ENCODE measurements at regions not wholly inside any gene's neighbourhood (a gene's known extent, or its start where the extent isn't known, plus 50 kb on each side); places are given as distances from the start of the nearest gene placed in this dataset.
"Not testable (repeated sequence)": the region's sequence is repeated elsewhere in the genome, so short reads cannot be mapped to it uniquely, and the experiment has no call there.

- peaks cover 76% of the 10 kb centered on the region for H3K27me3 Mint-ChIP-seq
- H3K36me3 Mint-ChIP-seq (ENCODE audit: low read depth) = no peaks in the 10 kb centered on the region
- H3K9me3 Mint-ChIP-seq = no peaks in the 10 kb centered on the region
- peak overlapping the region; percentile 58 for H3K27ac Mint-ChIP-seq
- H3K4me1 Mint-ChIP-seq (ENCODE audit: low read depth) = peaks cover 25% of the 10 kb centered on the region
- DNase-seq = no peak
- H3K4me3 Mint-ChIP-seq = no peak overlapping the region
Observed at GRCh38 chrX:13487731-13488505, 81.5 kb upstream of the EGFL6 start.

DNA sequence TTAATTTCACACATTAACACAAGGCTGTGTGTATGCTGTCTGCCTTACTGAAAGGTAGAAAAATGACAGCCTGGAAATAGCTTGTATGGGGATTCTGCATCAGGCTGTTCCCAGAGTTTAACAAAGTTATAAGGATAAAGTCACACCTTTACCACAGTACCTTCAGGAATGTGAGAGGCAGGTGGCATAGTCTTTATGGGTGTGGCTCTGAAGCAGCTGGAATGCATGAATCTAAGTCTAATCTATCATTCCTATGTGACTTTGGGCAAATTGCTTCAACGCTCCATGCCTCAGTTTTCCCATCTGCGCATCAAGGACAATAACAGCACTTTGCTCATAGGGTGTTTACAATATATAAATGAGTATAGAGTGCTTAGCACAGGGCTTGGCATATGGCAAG, 84.2 kb upstream of the EGFL6 start:
- DNase-seq = no peak
- Mint-ChIP-seq H3K27ac (no peak overlapping the region), H3K4me3 (no peak overlapping the region), H3K36me3 (ENCODE audit: low read depth) (no peaks in the 10 kb centered on the region), H3K27me3 (peaks cover 82% of the 10 kb centered on the region), H3K9me3 (peaks cover 2% of the 10 kb centered on the region), H3K4me1 (ENCODE audit: low read depth) (peaks cover 25% of the 10 kb centered on the region)

DNA sequence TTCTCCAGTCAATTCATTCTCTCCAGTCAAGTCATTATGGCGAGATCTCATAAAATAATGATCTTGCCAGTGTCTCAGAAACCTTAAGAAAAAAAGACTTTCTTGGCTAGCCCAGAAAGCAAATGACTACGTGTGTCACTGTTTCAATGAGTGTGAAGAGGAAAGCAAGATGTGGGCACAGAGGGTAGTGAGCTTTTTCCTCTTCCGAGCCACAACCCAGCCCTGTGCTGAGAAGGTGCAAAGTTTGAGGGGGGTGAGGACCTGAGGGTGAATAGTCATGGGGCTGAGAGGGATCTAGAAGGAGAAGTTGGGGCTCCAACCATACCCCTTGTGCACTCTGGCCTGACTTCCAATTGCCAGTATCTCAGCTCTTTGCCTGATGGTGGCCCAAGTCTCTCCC, 85.6 kb upstream of the EGFL6 start:
- no peaks in the 10 kb centered on the region for H3K36me3 Mint-ChIP-seq (ENCODE audit: low read depth)
- peaks cover 2% of the 10 kb centered on the region for H3K9me3 Mint-ChIP-seq
- H3K27ac Mint-ChIP-seq = no peak overlapping the region
- peaks cover 83% of the 10 kb centered on the region for H3K27me3 Mint-ChIP-seq
- peaks cover 25% of the 10 kb centered on the region for H3K4me1 Mint-ChIP-seq (ENCODE audit: low read depth)
- DNase-seq = no peak
- no peak overlapping the region for H3K4me3 Mint-ChIP-seq

DNA sequence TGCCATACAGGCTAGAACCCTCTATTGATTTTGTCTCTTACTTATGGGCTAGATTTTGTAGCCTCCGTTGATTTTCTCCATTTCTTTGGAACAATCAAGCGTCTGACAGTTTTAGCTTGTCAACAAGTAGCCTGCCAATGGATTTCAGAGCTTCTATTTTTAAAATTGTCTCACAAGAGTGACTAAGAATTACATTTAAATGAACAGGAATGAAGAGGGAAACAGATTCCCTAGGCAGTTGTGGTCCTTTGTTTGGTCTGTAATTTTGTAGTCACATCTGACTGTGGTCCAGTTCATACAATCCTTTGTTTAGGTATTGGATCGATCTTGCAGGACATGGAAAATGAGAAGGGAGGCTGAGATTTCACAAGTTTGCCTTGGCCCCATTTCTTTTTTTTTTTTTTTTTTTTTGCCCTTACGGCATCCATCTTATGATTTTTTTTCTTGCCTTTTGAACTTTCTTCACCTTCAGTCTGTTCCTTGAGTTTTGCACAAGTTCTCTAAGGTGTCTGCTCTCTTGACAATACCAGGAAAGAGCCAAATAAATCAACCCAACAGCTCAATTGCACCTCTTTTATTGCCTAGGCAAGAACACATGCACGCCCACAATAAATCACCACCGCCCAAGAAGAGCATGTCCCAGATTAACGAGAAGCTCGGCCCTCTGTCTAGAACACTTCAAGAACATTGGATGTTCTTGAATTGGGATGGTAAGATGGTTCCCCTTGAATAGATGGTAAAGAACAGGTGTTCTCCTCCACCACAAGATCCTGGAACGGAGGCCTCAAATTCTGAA, 86.5 kb upstream of the EGFL6 start:
- no peak for DNase-seq
- Mint-ChIP-seq H3K4me3 (no peak overlapping the region), H3K27me3 (peaks cover 83% of the 10 kb centered on the region), H3K27ac (no peak overlapping the region), H3K36me3 (ENCODE audit: low read depth) (no peaks in the 10 kb centered on the region), H3K9me3 (peaks cover 2% of the 10 kb centered on the region), H3K4me1 (ENCODE audit: low read depth) (peaks cover 22% of the 10 kb centered on the region)

DNA sequence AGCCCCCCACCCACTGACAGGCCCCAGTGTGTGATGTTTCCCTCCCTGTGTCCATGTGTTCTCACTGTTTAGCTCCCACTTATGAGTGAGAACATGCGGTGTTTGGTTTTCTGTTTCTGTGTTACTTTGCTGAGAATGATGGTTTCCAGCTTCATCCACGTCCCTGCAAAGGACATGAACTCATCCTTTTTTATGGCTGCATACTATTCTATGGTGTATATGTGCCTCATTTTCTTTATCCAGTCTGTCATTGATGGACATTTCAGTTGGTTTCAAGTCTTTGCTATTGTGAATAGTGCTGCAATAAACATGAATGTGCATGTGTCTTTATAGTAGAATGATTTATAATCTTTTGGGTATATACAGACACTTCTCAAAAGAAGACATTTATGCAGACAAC, 88.6 kb upstream of the EGFL6 start:
- H3K36me3 Mint-ChIP-seq (ENCODE audit: low read depth) = not testable (repeated sequence)

GRCh38 chrX:13479452-13479813, 90.0 kb upstream of the EGFL6 start:
- no peak for DNase-seq
- Mint-ChIP-seq H3K36me3 (ENCODE audit: low read depth) (no peaks in the 10 kb centered on the region), H3K4me1 (ENCODE audit: low read depth) (peaks cover 4% of the 10 kb centered on the region), H3K9me3 (peaks cover 4% of the 10 kb centered on the region), H3K27me3 (peaks cover 73% of the 10 kb centered on the region), H3K27ac (no peak overlapping the region), H3K4me3 (no peak overlapping the region)

More for the DNA sequence above, 88.6 kb upstream of the EGFL6 start:
- H3K4me3 Mint-ChIP-seq; DNase-seq; H3K27ac Mint-ChIP-seq; H3K4me1 Mint-ChIP-seq (ENCODE audit: low read depth); H3K9me3 Mint-ChIP-seq: not testable (repeated sequence)
- H3K27me3 Mint-ChIP-seq = peaks cover 76% of the 10 kb centered on the region

- peaks cover 10% of the 10 kb centered on the region for H3K4me1 Mint-ChIP-seq (ENCODE audit: low read depth)
- H3K9me3 Mint-ChIP-seq = peaks cover 4% of the 10 kb centered on the region
- H3K27me3 Mint-ChIP-seq = peaks cover 73% of the 10 kb centered on the region
- H3K27ac Mint-ChIP-seq = no peak overlapping the region
- DNase-seq = no peak
- H3K36me3 Mint-ChIP-seq (ENCODE audit: low read depth) = no peaks in the 10 kb centered on the region
- H3K4me3 Mint-ChIP-seq = no peak overlapping the region
Observed at GRCh38 chrX:13478740-13479451, 90.5 kb upstream of the EGFL6 start.

GRCh38 chrX:13476384-13476783, 93.0 kb upstream of the EGFL6 start:
- no peak overlapping the region for H3K27ac Mint-ChIP-seq
- no peaks in the 10 kb centered on the region for H3K36me3 Mint-ChIP-seq (ENCODE audit: low read depth)
- DNase-seq = no peak
- H3K9me3 Mint-ChIP-seq = peaks cover 4% of the 10 kb centered on the region
- H3K4me1 Mint-ChIP-seq (ENCODE audit: low read depth) = peaks cover 21% of the 10 kb centered on the region
- H3K27me3 Mint-ChIP-seq = peaks cover 74% of the 10 kb centered on the region
- no peak overlapping the region for H3K4me3 Mint-ChIP-seq

DNA sequence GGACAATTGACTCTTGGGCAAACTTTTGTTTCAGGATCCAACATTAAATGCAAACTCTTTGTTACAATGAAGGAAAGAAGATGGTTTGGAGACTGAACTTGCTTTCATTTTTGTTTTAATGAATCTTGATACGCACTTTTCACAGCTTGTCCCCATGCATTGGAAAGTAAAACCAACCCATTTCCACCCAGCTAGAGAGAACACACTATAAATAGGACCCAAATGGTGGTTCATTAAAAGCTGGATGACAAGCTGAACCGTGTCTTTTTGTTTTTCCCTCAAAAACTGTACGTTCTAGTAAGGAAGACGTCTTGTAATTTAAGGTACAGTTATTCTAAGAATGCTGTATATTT, 95.3 kb upstream of the EGFL6 start:
- H3K4me1 Mint-ChIP-seq (ENCODE audit: low read depth) = peaks cover 25% of the 10 kb centered on the region
- peak overlapping the region; percentile 68 for H3K4me3 Mint-ChIP-seq
- H3K9me3 Mint-ChIP-seq = peaks cover 2% of the 10 kb centered on the region
- no peak for DNase-seq
- H3K36me3 Mint-ChIP-seq (ENCODE audit: low read depth) = no peaks in the 10 kb centered on the region
- peaks cover 67% of the 10 kb centered on the region for H3K27me3 Mint-ChIP-seq
- peak overlapping the region; percentile 82 for H3K27ac Mint-ChIP-seq

GRCh38 chrX:13473442-13474163, 95.8 kb upstream of the EGFL6 start:
- Mint-ChIP-seq H3K4me3 (peak overlapping the region; percentile 68), H3K9me3 (peaks cover 2% of the 10 kb centered on the region), H3K4me1 (ENCODE audit: low read depth) (peaks cover 25% of the 10 kb centered on the region), H3K27ac (peak overlapping the region; percentile 82), H3K27me3 (peaks cover 67% of the 10 kb centered on the region), H3K36me3 (ENCODE audit: low read depth) (no peaks in the 10 kb centered on the region)
- DNase-seq = peak; percentile 34

- no peaks in the 10 kb centered on the region for H3K36me3 Mint-ChIP-seq (ENCODE audit: low read depth)
- no peak for DNase-seq
- no peak overlapping the region for H3K27ac Mint-ChIP-seq
- peaks cover 67% of the 10 kb centered on the region for H3K27me3 Mint-ChIP-seq
- H3K4me3 Mint-ChIP-seq = no peak overlapping the region
- H3K9me3 Mint-ChIP-seq = peaks cover 4% of the 10 kb centered on the region
- H3K4me1 Mint-ChIP-seq (ENCODE audit: low read depth) = peaks cover 25% of the 10 kb centered on the region
Observed at GRCh38 chrX:13472975-13473374, 96.4 kb upstream of the EGFL6 start.

GRCh38 chrX:13471269-13471668, 98.1 kb upstream of the EGFL6 start:
- Mint-ChIP-seq H3K4me1 (ENCODE audit: low read depth) (peaks cover 25% of the 10 kb centered on the region), H3K27me3 (peaks cover 69% of the 10 kb centered on the region), H3K9me3 (peaks cover 4% of the 10 kb centered on the region), H3K27ac (no peak overlapping the region), H3K36me3 (ENCODE audit: low read depth) (no peaks in the 10 kb centered on the region), H3K4me3 (no peak overlapping the region)
- DNase-seq = no peak

GRCh38 chrX:13470685-13470977, 98.8 kb upstream of the EGFL6 start:
- H3K27ac Mint-ChIP-seq = no peak overlapping the region
- H3K4me3 Mint-ChIP-seq = no peak overlapping the region
- H3K36me3 Mint-ChIP-seq (ENCODE audit: low read depth) = no peaks in the 10 kb centered on the region
- H3K9me3 Mint-ChIP-seq = peaks cover 2% of the 10 kb centered on the region
- peaks cover 70% of the 10 kb centered on the region for H3K27me3 Mint-ChIP-seq
- H3K4me1 Mint-ChIP-seq (ENCODE audit: low read depth) = peaks cover 25% of the 10 kb centered on the region
- DNase-seq = no peak

DNA sequence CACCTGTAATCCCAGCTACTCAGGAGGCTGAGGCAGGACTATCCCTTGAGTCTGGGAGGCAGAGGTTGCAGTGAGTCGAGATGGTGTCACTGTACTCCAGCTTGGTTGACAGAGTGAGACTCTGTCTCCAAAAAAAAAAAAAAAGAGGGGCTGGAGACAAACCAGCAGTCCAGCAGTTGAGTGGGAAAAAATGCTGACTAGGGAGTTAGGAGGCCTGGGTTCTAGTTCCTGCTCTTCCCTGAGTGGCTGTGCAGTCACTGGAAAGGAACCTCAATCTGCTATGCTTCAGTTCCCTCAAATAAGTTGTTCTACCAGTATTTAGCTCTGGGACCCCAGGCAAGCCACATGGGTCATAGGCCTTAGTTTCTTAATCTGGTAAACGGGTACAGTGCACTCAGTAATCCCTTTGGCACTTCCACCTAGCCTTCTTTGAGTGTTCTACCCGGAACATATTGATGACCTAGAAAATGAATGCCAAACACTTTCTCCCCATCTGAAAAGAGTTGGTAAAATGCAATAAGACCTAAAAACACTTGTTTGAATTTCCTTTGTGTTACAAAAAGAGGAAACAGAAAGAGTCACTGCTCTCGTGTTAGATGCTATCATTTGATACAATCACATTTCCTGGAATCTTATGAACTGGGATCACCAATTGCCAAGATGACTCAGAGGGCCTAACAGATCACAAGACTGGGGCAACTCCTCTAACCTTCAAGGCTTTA, 99.3 kb upstream of the EGFL6 start:
- peaks cover 25% of the 10 kb centered on the region for H3K4me1 Mint-ChIP-seq (ENCODE audit: low read depth)
- DNase-seq = no peak
- no peak overlapping the region for H3K27ac Mint-ChIP-seq
- peaks cover 2% of the 10 kb centered on the region for H3K9me3 Mint-ChIP-seq
- H3K27me3 Mint-ChIP-seq = peaks cover 72% of the 10 kb centered on the region
- H3K36me3 Mint-ChIP-seq (ENCODE audit: low read depth) = no peaks in the 10 kb centered on the region
- H3K4me3 Mint-ChIP-seq = no peak overlapping the region

Data from activated T-cell treated with anti-CD3 and anti-CD28 coated beads, Interleukin-2, amount 50 U/mL, for 24 hours (primary cell).